HK-2 (cell line): ENCODE measurements at regions not wholly inside any gene's neighbourhood (a gene's known extent, or its start where the extent isn't known, plus 50 kb on each side); places are given as distances from the start of the nearest gene placed in this dataset.

Source experiments
- DNase-seq: peaks from one replicate; pipeline ENCODE4 v3.0.0-alpha.2; 2018; ENCODE audit not compliant: unreplicated experiment

GRCh38 chr3:64748244-64748904 is 60.6 kb upstream of the ADAMTS9 start:
- no peak for DNase-seq

- DNase-seq = no peak
Observed at GRCh38 chr3:64747679-64748078, 59.9 kb upstream of the ADAMTS9 start.

- no peak for DNase-seq
Observed at GRCh38 chr3:64743887-64744243, 56.1 kb upstream of the ADAMTS9 start.

GRCh38 chr3:64743156-64743886 is 55.5 kb upstream of the ADAMTS9 start:
- no peak for DNase-seq

- DNase-seq = no peak
Observed at GRCh38 chr3:64741341-64741740, 53.5 kb upstream of the ADAMTS9 start.

GRCh38 chr3:64739971-64740631 is 52.3 kb upstream of the ADAMTS9 start:
- no peak for DNase-seq
